ENCODE measurements at regions not wholly inside any gene's neighbourhood (a gene's known extent, or its start where the extent isn't known, plus 50 kb on each side); places are given as distances from the start of the nearest gene placed in this dataset.

DNA sequence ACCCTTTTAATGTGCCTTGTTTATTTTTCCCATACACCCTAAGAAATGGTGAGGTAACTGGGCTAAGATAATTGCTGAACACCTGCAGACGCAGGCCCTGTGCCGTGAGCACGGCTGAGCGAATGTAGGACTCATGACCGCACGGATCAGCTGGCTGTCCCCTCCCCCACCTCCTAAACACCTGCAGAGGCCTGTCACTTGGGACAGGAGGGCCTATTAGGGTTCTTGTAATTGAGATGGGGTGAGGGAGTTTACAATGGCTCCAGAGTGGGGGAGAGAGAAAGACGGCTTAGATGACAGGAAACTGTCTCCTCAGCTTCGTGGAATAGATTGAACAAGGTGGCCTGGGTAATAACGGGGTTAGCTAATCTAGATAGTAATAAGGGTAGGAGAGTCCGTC is 291.7 kb upstream of the HABP2 start:
- no peak overlapping the region for H3K27ac ChIP-seq
- no peak for DNase-seq
- no peaks in the 10 kb centered on the region for H3K27me3 ChIP-seq
- intact Hi-C loops (cut with DNase I), result no loop called here
- 54 to 82% methylated on average over 10 of the region's 10 CpGs for WGBS, 2 donors
- H3K36me3 ChIP-seq, result no peaks in the 10 kb centered on the region
- no peak overlapping the region for H3K4me3 ChIP-seq
- no peaks in the 10 kb centered on the region for H3K9me3 ChIP-seq
- TF ChIP-seq, protein P1, sequence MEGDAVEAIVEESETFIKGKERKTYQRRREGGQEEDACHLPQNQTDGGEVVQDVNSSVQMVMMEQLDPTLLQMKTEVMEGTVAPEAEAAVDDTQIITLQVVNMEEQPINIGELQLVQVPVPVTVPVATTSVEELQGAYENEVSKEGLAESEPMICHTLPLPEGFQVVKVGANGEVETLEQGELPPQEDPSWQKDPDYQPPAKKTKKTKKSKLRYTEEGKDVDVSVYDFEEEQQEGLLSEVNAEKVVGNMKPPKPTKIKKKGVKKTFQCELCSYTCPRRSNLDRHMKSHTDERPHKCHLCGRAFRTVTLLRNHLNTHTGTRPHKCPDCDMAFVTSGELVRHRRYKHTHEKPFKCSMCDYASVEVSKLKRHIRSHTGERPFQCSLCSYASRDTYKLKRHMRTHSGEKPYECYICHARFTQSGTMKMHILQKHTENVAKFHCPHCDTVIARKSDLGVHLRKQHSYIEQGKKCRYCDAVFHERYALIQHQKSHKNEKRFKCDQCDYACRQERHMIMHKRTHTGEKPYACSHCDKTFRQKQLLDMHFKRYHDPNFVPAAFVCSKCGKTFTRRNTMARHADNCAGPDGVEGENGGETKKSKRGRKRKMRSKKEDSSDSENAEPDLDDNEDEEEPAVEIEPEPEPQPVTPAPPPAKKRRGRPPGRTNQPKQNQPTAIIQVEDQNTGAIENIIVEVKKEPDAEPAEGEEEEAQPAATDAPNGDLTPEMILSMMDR (IDR thresholded peaks at IDR 0.05), result no peak
- no peak for TF ChIP-seq POLR2A (IDR thresholded peaks at IDR 0.05)
- TF ChIP-seq EP300 (IDR thresholded peaks at IDR 0.05), result no peak
- TF ChIP-seq POLR2AphosphoS5 (IDR thresholded peaks at IDR 0.05), result no peak
- peaks cover 0 to 3% (median 0%) of the 10 kb centered on the region in 4 donors for H3K4me1 ChIP-seq

DNA sequence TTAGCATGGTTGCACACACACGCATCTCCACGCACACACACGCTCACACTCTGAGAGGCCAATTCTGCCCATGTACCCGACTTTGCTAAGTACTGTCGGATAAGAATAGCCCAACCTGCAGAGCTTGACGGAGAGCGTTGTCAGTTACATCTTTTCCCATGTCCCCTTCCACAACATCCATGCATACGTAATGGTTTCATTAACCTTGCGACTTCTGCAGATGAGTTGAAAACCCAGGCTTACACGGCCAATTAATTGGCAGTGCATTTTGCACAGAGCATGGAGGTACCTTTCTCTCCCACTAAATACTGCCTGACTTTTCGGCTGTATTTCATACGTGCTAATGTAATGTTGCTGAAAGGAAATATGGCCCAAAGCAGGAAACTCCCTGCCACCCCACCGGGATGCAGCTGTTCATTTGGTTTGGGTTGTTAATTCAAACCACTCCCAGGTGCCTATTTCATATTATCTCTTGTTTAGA is 291.2 kb upstream of the HABP2 start:
- intact Hi-C loops (cut with DNase I), result no loop called here
- no peaks in the 10 kb centered on the region for H3K27me3 ChIP-seq

DNA sequence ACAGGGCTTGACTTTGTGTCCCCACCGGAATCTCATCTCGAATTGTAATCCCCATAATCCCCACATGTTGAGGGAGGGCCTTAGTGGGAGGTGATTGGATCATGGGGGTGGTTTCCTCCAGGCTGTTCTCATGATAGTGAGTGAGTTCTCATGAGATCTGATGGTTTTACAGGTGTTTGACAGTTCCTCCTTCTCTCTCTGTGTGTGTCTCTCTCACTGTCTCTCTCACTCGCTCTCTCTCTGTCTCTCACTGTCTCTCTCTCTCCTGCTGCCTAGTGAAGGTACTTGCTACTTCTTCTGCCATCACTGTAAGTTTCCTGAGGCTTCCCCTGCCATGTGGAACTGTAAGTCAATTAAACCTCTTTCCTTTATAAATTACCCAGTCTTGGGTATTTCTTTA is 289.8 kb upstream of the HABP2 start:
- 83 to 93% methylated on average over 3 of the region's 3 CpGs for WGBS, 2 donors
- Histone ChIP-seq H3K4me1 (peaks cover 0 to 8% (median 8%) of the 10 kb centered on the region in 4 donors), H3K36me3 (no peaks in the 10 kb centered on the region), H3K27me3 (no peaks in the 10 kb centered on the region), H3K4me3 (no peak overlapping the region), H3K27ac (no peak overlapping the region), H3K9me3 (no peaks in the 10 kb centered on the region)
- intact Hi-C loops (cut with DNase I), result no loop called here
- no peak for DNase-seq
- TF ChIP-seq POLR2AphosphoS5 (IDR thresholded peaks at IDR 0.05) (no peak), EP300 (IDR thresholded peaks at IDR 0.05) (no peak), POLR2A (IDR thresholded peaks at IDR 0.05) (no peak)
- TF ChIP-seq, protein P1 (IDR thresholded peaks at IDR 0.05), result no peak

More for the DNA sequence above, 291.2 kb upstream of the HABP2 start:
- DNase-seq, result no peak
- Histone ChIP-seq H3K36me3 (no peaks in the 10 kb centered on the region), H3K4me1 (peaks cover 0 to 3% (median 0%) of the 10 kb centered on the region in 4 donors), H3K9me3 (no peaks in the 10 kb centered on the region), H3K4me3 (no peak overlapping the region), H3K27ac (no peak overlapping the region)
- TF ChIP-seq, protein P1 (IDR thresholded peaks at IDR 0.05), result no peak
- TF ChIP-seq POLR2AphosphoS5 (IDR thresholded peaks at IDR 0.05) (no peak), EP300 (IDR thresholded peaks at IDR 0.05) (no peak), POLR2A (IDR thresholded peaks at IDR 0.05) (no peak)
- WGBS, 2 donors, result 70 to 85% methylated on average over 13 of the region's 13 CpGs

DNA sequence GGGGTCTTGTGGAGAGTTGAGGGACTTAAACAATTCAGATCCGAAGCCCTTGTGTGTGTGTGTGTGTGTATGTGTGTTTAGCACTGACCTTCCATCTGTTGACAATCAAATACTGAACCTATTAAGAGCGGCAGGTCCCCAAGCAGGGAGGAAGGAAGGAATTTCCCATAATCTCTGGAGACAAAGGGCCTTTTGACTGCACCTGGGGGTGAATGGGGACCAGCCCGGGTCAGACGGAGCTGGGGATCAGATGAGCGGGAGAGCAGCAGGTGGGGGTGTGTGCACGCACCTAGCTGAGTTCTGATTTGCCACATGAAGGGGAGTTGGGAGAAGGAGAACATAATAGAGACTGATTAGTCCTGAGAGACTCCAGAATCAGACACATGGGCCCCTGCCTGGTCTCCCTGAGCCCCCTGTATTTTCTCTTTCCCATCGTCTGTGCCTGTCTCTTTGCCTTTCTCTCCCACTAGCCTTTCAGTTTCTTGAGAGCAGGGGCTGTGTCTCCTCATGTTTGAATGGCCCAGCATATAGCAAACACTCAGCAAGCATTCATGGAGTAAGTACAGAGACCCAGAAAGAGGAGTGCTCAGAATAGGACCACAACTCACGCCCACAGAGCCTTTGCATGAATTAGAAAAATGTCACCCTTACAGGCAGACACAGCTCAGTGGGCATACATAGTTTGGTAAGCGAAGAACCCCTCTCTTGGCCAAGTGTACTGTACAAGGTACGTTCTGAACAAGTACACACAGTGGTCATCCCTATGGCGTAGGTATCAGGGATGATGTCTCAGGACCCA is 288.3 kb upstream of the HABP2 start:
- no peak overlapping the region for H3K4me3 ChIP-seq
- TF ChIP-seq POLR2AphosphoS5 (IDR thresholded peaks at IDR 0.05), result no peak
- no peak for TF ChIP-seq EP300 (IDR thresholded peaks at IDR 0.05)
- TF ChIP-seq, protein P1 (IDR thresholded peaks at IDR 0.05), result no peak
- no peak for TF ChIP-seq POLR2A (IDR thresholded peaks at IDR 0.05)
- intact Hi-C loops (cut with DNase I), result no loop called here
- H3K27ac ChIP-seq, result no peak overlapping the region
- no peaks in the 10 kb centered on the region for H3K36me3 ChIP-seq
- WGBS, 2 donors, result 52 to 66% methylated on average over 11 of the region's 11 CpGs
- H3K4me1 ChIP-seq, result peaks cover 0 to 13% (median 10%) of the 10 kb centered on the region in 4 donors
- no peak for DNase-seq
- no peaks in the 10 kb centered on the region for H3K27me3 ChIP-seq
- no peaks in the 10 kb centered on the region for H3K9me3 ChIP-seq

All from sigmoid colon (tissue), 6 donors.